Thyroid gland (tissue), 4 donors: ENCODE measurements at regions not wholly inside any gene's neighbourhood (a gene's known extent, or its start where the extent isn't known, plus 50 kb on each side); places are given as distances from the start of the nearest gene placed in this dataset.
A peak's percentile ranks its signal among the peaks of the same experiment; 100 is the strongest.

Source experiments
- DNase-seq, 2 donors: peaks; one replicate each; pipeline ENCODE4 v3.0.0-alpha.2; 2019
- H3K27ac ChIP-seq, 3 donors: fragments of 200-600 bp; sonication (generic); 1 replicate in 2 of 3; 2 replicates in 1 of 3; pipeline ENCODE4 v1.5.1; 2016 to 2019; ENCODE audit warnings: mild to moderate bottlenecking in 1 of 3, moderate library complexity in 1 of 3
- H3K27me3 ChIP-seq: fragments of 200-600 bp; sonication (generic); one replicate; pipeline ENCODE4 v1.5.1; 2019
- H3K36me3 ChIP-seq, 2 donors: fragments of 200-600 bp; sonication (generic); one replicate each; pipeline ENCODE4 v1.5.1; 2016 to 2019
- H3K4me1 ChIP-seq, 2 donors: fragments of 200-600 bp; sonication (generic); one replicate each; pipeline ENCODE4 v1.5.1; 2017 to 2019
- H3K4me3 ChIP-seq, 3 donors: fragments of 200-600 bp; sonication (generic); replicated peaks in 1 of 3; 1 replicate in 2 of 3; 2 replicates in 1 of 3; pipeline ENCODE4 v1.5.1; 2016; ENCODE audit warnings: mild to moderate bottlenecking in 1 of 3
- H3K9me3 ChIP-seq: fragments of 200-600 bp; sonication (generic); one replicate; pipeline ENCODE4 v1.5.1; 2017
- CTCF ChIP-seq, 6 experiments: fragments of 200-600 bp in 3 of 6; fragments of 450-650 bp in 3 of 6; sonication (generic) in 3 of 6; IDR thresholded peaks; one replicate each; pipeline ENCODE4 v1.5.1; 2016 to 2019; ENCODE audit warnings: antibody characterized with exemption in 6 of 6, mild to moderate bottlenecking in 2 of 6, inconsistent platforms in 1 of 6, moderate library complexity in 1 of 6
- POLR2A ChIP-seq, 2 donors: fragments of 450-650 bp; IDR thresholded peaks; one replicate each; pipeline ENCODE4 v1.6.1; 2017; ENCODE audit warnings: antibody characterized with exemption in 2 of 2, mild to moderate bottlenecking in 2 of 2, moderate library complexity in 1 of 2
- WGBS, 2 donors: methylation state at CpG; one replicate each; pipeline ENCODE4 v1.1.5; 2017; 5-methylcytosine and 5-hydroxymethylcytosine counted together
- intact Hi-C: fragments of 100-400 bp; cut with DNase I; formaldehyde crosslinking; loops from one replicate; pipeline ENCODE4 v1.15.1; 2023

- DNase-seq: no peak
- WGBS, 2 donors: 79 to 87% methylated on average over 11 to 12 of the region's 12 CpGs
- Histone ChIP-seq H3K4me3 (no peak overlapping the region), H3K27me3 (no peaks in the 10 kb centered on the region), H3K9me3 (no peaks in the 10 kb centered on the region), H3K36me3 (no peaks in the 10 kb centered on the region), H3K4me1 (no peaks in the 10 kb centered on the region), H3K27ac (no peak overlapping the region)
- TF ChIP-seq POLR2A (IDR thresholded peaks at IDR 0.05) (no peak), CTCF (IDR thresholded peaks at IDR 0.05) (no peak)
- intact Hi-C loops: no loop called here
These were observed 126.0 kb upstream of the PZP start for GRCh38 chr12:9334041-9334692.

- Histone ChIP-seq H3K27ac (no peak overlapping the region), H3K4me3 (no peak overlapping the region), H3K9me3 (no peaks in the 10 kb centered on the region), H3K27me3 (no peaks in the 10 kb centered on the region), H3K36me3 (no peaks in the 10 kb centered on the region), H3K4me1 (no peaks in the 10 kb centered on the region)
- WGBS, 2 donors: 87 to 88% methylated on average over 4 of the region's 4 CpGs
- TF ChIP-seq POLR2A (IDR thresholded peaks at IDR 0.05) (no peak), CTCF (IDR thresholded peaks at IDR 0.05) (no peak)
- DNase-seq: no peak
- intact Hi-C loops: no loop called here
These were observed 125.0 kb upstream of the PZP start for GRCh38 chr12:9333161-9333560.

GRCh38 chr12:9332564-9332963 is 124.4 kb upstream of the PZP start:
- intact Hi-C loops: no loop called here
- Histone ChIP-seq H3K36me3 (no peaks in the 10 kb centered on the region), H3K27ac (no peak overlapping the region), H3K4me1 (no peaks in the 10 kb centered on the region), H3K4me3 (no peak overlapping the region), H3K9me3 (no peaks in the 10 kb centered on the region), H3K27me3 (no peaks in the 10 kb centered on the region)
- no peak for DNase-seq
- TF ChIP-seq POLR2A (IDR thresholded peaks at IDR 0.05) (no peak), CTCF (IDR thresholded peaks at IDR 0.05) (no peak)
- WGBS, 2 donors: 57 to 69% methylated on average over 4 of the region's 4 CpGs

- H3K4me3 ChIP-seq: no peak overlapping the region
- DNase-seq: peak; percentile 52 to 54
- H3K27ac ChIP-seq: no peak overlapping the region
- no peak for TF ChIP-seq POLR2A (IDR thresholded peaks at IDR 0.05)
- TF ChIP-seq CTCF (IDR thresholded peaks at IDR 0.05): peak; percentile 63 to 95 (median 80)
- 3 to 19% methylated on average over 5 of the region's 5 CpGs for WGBS, 2 donors
- no peaks in the 10 kb centered on the region for H3K4me1 ChIP-seq
- intact Hi-C loops: no loop called here
- no peaks in the 10 kb centered on the region for H3K27me3 ChIP-seq
- no peaks in the 10 kb centered on the region for H3K36me3 ChIP-seq
- H3K9me3 ChIP-seq: no peaks in the 10 kb centered on the region
These were observed 123.0 kb upstream of the PZP start for GRCh38 chr12:9331218-9331626.

GRCh38 chr12:9329019-9329418 is 120.8 kb upstream of the PZP start:
- no peaks in the 10 kb centered on the region for H3K4me1 ChIP-seq
- no peak for TF ChIP-seq POLR2A (IDR thresholded peaks at IDR 0.05)
- TF ChIP-seq CTCF (IDR thresholded peaks at IDR 0.05): no peak
- no peak overlapping the region for H3K4me3 ChIP-seq
- intact Hi-C loops: no loop called here
- H3K36me3 ChIP-seq: no peaks in the 10 kb centered on the region
- H3K27ac ChIP-seq: no peak overlapping the region
- DNase-seq: no peak
- H3K27me3 ChIP-seq: no peaks in the 10 kb centered on the region
- no peaks in the 10 kb centered on the region for H3K9me3 ChIP-seq
- 83 to 85% methylated on average over 5 of the region's 5 CpGs for WGBS, 2 donors
